GM18517 (cell line): ENCODE measurements at regions not wholly inside any gene's neighbourhood (a gene's known extent, or its start where the extent isn't known, plus 50 kb on each side); places are given as distances from the start of the nearest gene placed in this dataset.

ENCODE experiments used
- ATAC-seq: cut with Tn5 transposase; IDR thresholded peaks from one replicate; pipeline ENCODE4 v1.9.1; 2021; ENCODE audit warnings: mild to moderate bottlenecking, moderate library complexity; ENCODE audit not compliant: unreplicated experiment

GRCh38 chr9:13608451-13608850, 329.0 kb upstream of the MPDZ start:
- no peak for ATAC-seq

GRCh38 chr9:13607481-13608441, 328.3 kb upstream of the MPDZ start:
- ATAC-seq = no peak

GRCh38 chr9:13606586-13606985, 327.1 kb upstream of the MPDZ start:
- ATAC-seq = no peak

GRCh38 chr9:13603921-13604320, 324.4 kb upstream of the MPDZ start:
- ATAC-seq = no peak

- ATAC-seq = no peak
These were observed 319.2 kb upstream of the MPDZ start for GRCh38 chr9:13598738-13599137.

GRCh38 chr9:13597427-13597826, 317.9 kb upstream of the MPDZ start:
- no peak for ATAC-seq

- ATAC-seq = no peak
These were observed 317.5 kb upstream of the MPDZ start for GRCh38 chr9:13597004-13597403.

GRCh38 chr9:13596383-13596970, 317.0 kb upstream of the MPDZ start:
- no peak for ATAC-seq

- no peak for ATAC-seq
These were observed 311.5 kb upstream of the MPDZ start for GRCh38 chr9:13590996-13591395.

GRCh38 chr9:13589034-13589737, 309.7 kb upstream of the MPDZ start:
- ATAC-seq = no peak

- no peak for ATAC-seq
These were observed 308.9 kb upstream of the MPDZ start for GRCh38 chr9:13588151-13589033.

GRCh38 chr9:13587571-13587970, 308.1 kb upstream of the MPDZ start:
- ATAC-seq = no peak

- no peak for ATAC-seq
These were observed 307.3 kb upstream of the MPDZ start for GRCh38 chr9:13586587-13587374.

GRCh38 chr9:13580760-13581159, 301.3 kb upstream of the MPDZ start:
- ATAC-seq = no peak

GRCh38 chr9:13580131-13580530, 300.6 kb upstream of the MPDZ start:
- no peak for ATAC-seq

- ATAC-seq = no peak
These were observed 296.6 kb upstream of the MPDZ start for GRCh38 chr9:13576101-13576500.

- no peak for ATAC-seq
These were observed 296.1 kb upstream of the MPDZ start for GRCh38 chr9:13575558-13575957.

GRCh38 chr9:13570068-13570974, 290.8 kb upstream of the MPDZ start:
- no peak for ATAC-seq

GRCh38 chr9:13569602-13570067, 290.1 kb upstream of the MPDZ start:
- no peak for ATAC-seq
